A673 (cell line): ENCODE measurements at regions not wholly inside any gene's neighbourhood (a gene's known extent, or its start where the extent isn't known, plus 50 kb on each side); places are given as distances from the start of the nearest gene placed in this dataset.

ENCODE experiments used
- BruUV-seq: library from RNA; stranded (reverse); fragments of 400-500 nt; replicated peaks from 2 replicates; lab custom pipeline; 2021; lab: Mats Ljungman, UMichigan
- CTCF ChIA-PET: fragments of 300-600 bp; sonication (Branson Sonifier 250); formaldehyde crosslinking; loops from one replicate; lab custom pipeline; 2022; ENCODE audit warnings: antibody characterized with exemption; lab: Charles Lee
- POLR2A ChIA-PET: fragments of 300-600 bp; sonication (Branson Sonifier 250); formaldehyde crosslinking; loops from one replicate; lab custom pipeline; 2022; ENCODE audit warnings: antibody characterized with exemption; ENCODE audit not compliant: low non-redundant PET; lab: Charles Lee
- DNase-seq: peaks from one replicate; pipeline ENCODE4 v3.0.0-alpha.2; 2015; ENCODE audit warnings: low spot score
- H3K27ac ChIP-seq: fragments of 200-600 bp; sonication (generic); 2 replicates; pipeline ENCODE4 v1.5.1; 2016; ENCODE audit warnings: mixed run types, low read depth, mild to moderate bottlenecking, mixed read lengths, antibody characterized with exemption, low read length; ENCODE audit not compliant: poor library complexity, severe bottlenecking
- H3K27me3 ChIP-seq: fragments of 200-600 bp; sonication (generic); replicated peaks from 2 replicates; pipeline ENCODE4 v1.6.1; 2017; ENCODE audit warnings: mixed run types, low read depth, mild to moderate bottlenecking, mixed read lengths, antibody characterized with exemption, low read length; ENCODE audit not compliant: insufficient read depth, poor library complexity
- H3K36me3 ChIP-seq: fragments of 200-600 bp; sonication (generic); 2 replicates; pipeline ENCODE4 v1.6.1; 2016; ENCODE audit warnings: mixed run types, mild to moderate bottlenecking, mixed read lengths, antibody characterized with exemption, low read length; ENCODE audit not compliant: insufficient read depth, poor library complexity, severe bottlenecking
- H3K4me1 ChIP-seq: fragments of 200-600 bp; sonication (generic); 2 replicates; pipeline ENCODE4 v1.6.1; 2017; ENCODE audit warnings: mixed run types, mild to moderate bottlenecking, mixed read lengths, antibody characterized with exemption, low read length; ENCODE audit not compliant: insufficient read depth, poor library complexity, severe bottlenecking
- H3K4me3 ChIP-seq: fragments of 200-600 bp; sonication (generic); 2 replicates; pipeline ENCODE4 v1.5.1; 2016; ENCODE audit warnings: low read depth, mixed run types, mild to moderate bottlenecking, mixed read lengths, low read length; ENCODE audit not compliant: poor library complexity, severe bottlenecking
- H3K9me3 ChIP-seq: fragments of 200-600 bp; sonication (generic); 2 replicates; pipeline ENCODE4 v1.6.1; 2016; ENCODE audit warnings: mixed run types, low read depth, mild to moderate bottlenecking, mixed read lengths, antibody characterized with exemption, low read length; ENCODE audit not compliant: poor library complexity, severe bottlenecking
- CTCF ChIP-seq: fragments of 300-800, 200-600 bp; sonication (generic); conservative IDR thresholded peaks from 2 replicates; pipeline ENCODE4 v1.5.1; 2017; ENCODE audit warnings: low read depth, mild to moderate bottlenecking, antibody characterized with exemption, low read length, moderate library complexity, mixed read lengths
- EZH2 ChIP-seq: fragments of 200-600 bp; sonication (generic); IDR thresholded peaks from 2 replicates; pipeline ENCODE4 v1.6.1; 2017; ENCODE audit warnings: borderline replicate concordance, low read depth, mild to moderate bottlenecking, mixed read lengths, antibody characterized with exemption, low read length; ENCODE audit not compliant: poor library complexity, severe bottlenecking
- intact Hi-C: fragments of 100-400 bp; cut with micrococcal nuclease; formaldehyde crosslinking; loops from one replicate; pipeline ENCODE4 v1.10.0; 2022; ENCODE audit not compliant: unreplicated experiment

GRCh38 chr5:8961956-8962355, 583.9 kb downstream of the SEMA5A start:
- no peaks in the 10 kb centered on the region for H3K27me3 ChIP-seq
- BruUV-seq: no TSS peak
- TF ChIP-seq CTCF (no peak), EZH2 (no peak)
- intact Hi-C loops: no loop called here
- H3K4me3 ChIP-seq: no peak overlapping the region
- POLR2A ChIA-PET: no interaction called here
- H3K36me3 ChIP-seq: no peaks in the 10 kb centered on the region
- CTCF ChIA-PET: no interaction called here
- peaks cover 34% of the 10 kb centered on the region for H3K9me3 ChIP-seq
- no peaks in the 10 kb centered on the region for H3K4me1 ChIP-seq
- no peak for DNase-seq
- H3K27ac ChIP-seq: no peak overlapping the region

DNA sequence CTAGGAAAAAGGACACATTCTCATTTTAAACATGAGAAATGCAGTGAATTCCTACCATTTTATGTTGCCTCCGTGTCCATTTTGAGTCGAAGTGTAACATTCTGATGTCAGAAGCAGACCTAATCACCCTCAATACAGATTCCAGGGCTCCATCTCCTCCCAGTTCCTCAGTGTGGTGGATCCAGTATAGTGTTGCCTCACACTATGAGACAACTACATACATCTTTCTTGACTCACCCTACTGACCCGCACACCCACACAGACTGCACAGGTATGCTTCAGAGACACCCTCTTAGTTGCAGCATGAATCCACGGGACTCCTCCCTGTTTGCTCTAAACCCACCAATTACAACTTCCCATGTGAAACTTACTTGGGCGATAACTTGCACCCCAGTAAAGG, 564.9 kb downstream of the SEMA5A start:
- H3K4me1 ChIP-seq: no peaks in the 10 kb centered on the region
- BruUV-seq: no TSS peak
- H3K4me3 ChIP-seq: no peak overlapping the region
- no peak for TF ChIP-seq CTCF
- TF ChIP-seq EZH2: no peak
- H3K36me3 ChIP-seq: no peaks in the 10 kb centered on the region
- ChIA-PET CTCF (no interaction called here), POLR2A (no interaction called here)
- no peak overlapping the region for H3K27ac ChIP-seq
- H3K9me3 ChIP-seq: peaks cover 18% of the 10 kb centered on the region
- no peak for DNase-seq
- no peaks in the 10 kb centered on the region for H3K27me3 ChIP-seq
- intact Hi-C loops: no loop called here

DNA sequence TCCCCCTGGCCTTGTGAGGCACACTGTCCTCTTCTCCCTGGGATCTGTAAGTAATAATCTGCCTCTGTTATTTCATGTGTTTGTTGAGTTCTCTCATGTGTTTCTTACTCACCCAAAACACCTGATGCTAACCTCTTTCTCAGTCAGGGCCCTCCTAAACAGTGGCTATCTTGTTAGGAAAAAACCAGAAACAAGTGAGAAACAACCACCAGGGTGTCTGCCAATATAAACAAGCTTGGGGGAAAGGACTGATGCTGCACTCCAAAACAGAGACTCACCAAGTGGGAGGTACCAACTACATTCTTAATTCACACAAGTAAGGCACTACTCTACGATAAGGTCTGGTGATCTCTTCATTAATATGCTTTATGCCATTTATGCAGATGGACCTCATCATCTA, 564.4 kb downstream of the SEMA5A start:
- CTCF ChIA-PET: no interaction called here
- BruUV-seq: no TSS peak

More for the DNA sequence above, 564.4 kb downstream of the SEMA5A start:
- Histone ChIP-seq H3K9me3 (peaks cover 18% of the 10 kb centered on the region), H3K4me3 (no peak overlapping the region), H3K4me1 (no peaks in the 10 kb centered on the region), H3K27ac (no peak overlapping the region), H3K36me3 (no peaks in the 10 kb centered on the region), H3K27me3 (no peaks in the 10 kb centered on the region)
- POLR2A ChIA-PET: no interaction called here
- TF ChIP-seq CTCF (no peak), EZH2 (no peak)
- DNase-seq: no peak
- intact Hi-C loops: no loop called here
